Lower lobe of right lung (tissue), 2 donors: ENCODE measurements at regions not wholly inside any gene's neighbourhood (a gene's known extent, or its start where the extent isn't known, plus 50 kb on each side); places are given as distances from the start of the nearest gene placed in this dataset.

Experiments used
- ATAC-seq, 2 donors: fragments of 200-7000 bp; cut with Tn5 transposase; one replicate each; pipeline ENCODE4 v1.9.1; 2020 to 2022; ENCODE audit warnings: mild to moderate bottlenecking in 2 of 2, moderate library complexity in 2 of 2
- DNase-seq: peaks from one replicate; pipeline ENCODE4 v3.0.0-alpha.2; 2020
- H3K27ac ChIP-seq: fragments of 200-600 bp; one replicate; pipeline ENCODE4 v1.8.0; 2022
- H3K27me3 ChIP-seq: fragments of 200-600 bp; one replicate; pipeline ENCODE4 v1.8.0; 2022; ENCODE audit warnings: low read depth
- H3K36me3 ChIP-seq: fragments of 200-600 bp; one replicate; pipeline ENCODE4 v1.8.0; 2022; ENCODE audit warnings: mild to moderate bottlenecking
- H3K4me1 ChIP-seq: fragments of 200-600 bp; one replicate; pipeline ENCODE4 v1.8.0; 2022
- H3K4me3 ChIP-seq: fragments of 200-600 bp; one replicate; pipeline ENCODE4 v1.8.0; 2022; ENCODE audit warnings: mild to moderate bottlenecking
- H3K9me3 ChIP-seq: fragments of 200-600 bp; one replicate; pipeline ENCODE4 v1.8.0; 2022
- CTCF ChIP-seq: fragments of 200-600 bp; IDR thresholded peaks from one replicate; pipeline ENCODE4 v1.8.0; 2022; ENCODE audit warnings: antibody characterized with exemption, mild to moderate bottlenecking
- intact Hi-C: fragments of 100-400 bp; cut with DNase I; formaldehyde crosslinking; loops from one replicate; pipeline ENCODE4 v1.11.0; 2022
- donor health status: DM: no; HTN: yes; CAD: no; lungs with severe emphysema.

GRCh38 chr1:214224611-214225354 is 56.2 kb upstream of the SMYD2 start:
- peaks cover 13% of the 10 kb centered on the region for H3K27me3 ChIP-seq
- no peaks in the 10 kb centered on the region for H3K9me3 ChIP-seq
- TF ChIP-seq CTCF, result no peak
- no peaks in the 10 kb centered on the region for H3K36me3 ChIP-seq
- peaks cover 5% of the 10 kb centered on the region for H3K4me1 ChIP-seq
- H3K27ac ChIP-seq, result no peak overlapping the region
- peak; percentile 25 to 39 for ATAC-seq
- intact Hi-C loops, result no loop called here
- DNase-seq, result no peak
- H3K4me3 ChIP-seq, result peak overlapping the region; percentile 28

- no peaks in the 10 kb centered on the region for H3K27me3 ChIP-seq
- no peaks in the 10 kb centered on the region for H3K9me3 ChIP-seq
- no peak for TF ChIP-seq CTCF
- no peaks in the 10 kb centered on the region for H3K36me3 ChIP-seq
- H3K27ac ChIP-seq, result no peak overlapping the region
- intact Hi-C loops, result no loop called here
- ATAC-seq (no peak), DNase-seq (no peak)
- no peak overlapping the region for H3K4me3 ChIP-seq
- peaks cover 5% of the 10 kb centered on the region for H3K4me1 ChIP-seq
These were observed 52.0 kb upstream of the SMYD2 start for GRCh38 chr1:214228976-214229375.

GRCh38 chr1:214229736-214230135 is 51.2 kb upstream of the SMYD2 start:
- Histone ChIP-seq H3K9me3 (no peaks in the 10 kb centered on the region), H3K4me3 (no peak overlapping the region), H3K4me1 (no peaks in the 10 kb centered on the region), H3K36me3 (no peaks in the 10 kb centered on the region), H3K27ac (no peak overlapping the region), H3K27me3 (no peaks in the 10 kb centered on the region)
- no peak for TF ChIP-seq CTCF
- DNase-seq (no peak), ATAC-seq (no peak)
- intact Hi-C loops, result no loop called here
